GM19468 (cell line): ENCODE measurements at regions not wholly inside any gene's neighbourhood (a gene's known extent, or its start where the extent isn't known, plus 50 kb on each side); places are given as distances from the start of the nearest gene placed in this dataset.

Source experiments
- ATAC-seq: cut with Tn5 transposase; IDR thresholded peaks from one replicate; pipeline ENCODE4 v1.9.1; 2021; ENCODE audit warnings: mild to moderate bottlenecking, moderate library complexity, moderate number of reproducible peaks; ENCODE audit not compliant: unreplicated experiment; ENCODE audit errors: extremely low read depth

GRCh38 chr17:74089380-74089779 is 114.1 kb upstream of the RPL38 start:
- ATAC-seq = no peak

GRCh38 chr17:74089869-74090464 is 113.5 kb upstream of the RPL38 start:
- no peak for ATAC-seq

GRCh38 chr17:74094651-74095050 is 108.8 kb upstream of the RPL38 start:
- no peak for ATAC-seq

- no peak for ATAC-seq
Observed at GRCh38 chr17:74096456-74096855, 107.0 kb upstream of the RPL38 start.

DNA sequence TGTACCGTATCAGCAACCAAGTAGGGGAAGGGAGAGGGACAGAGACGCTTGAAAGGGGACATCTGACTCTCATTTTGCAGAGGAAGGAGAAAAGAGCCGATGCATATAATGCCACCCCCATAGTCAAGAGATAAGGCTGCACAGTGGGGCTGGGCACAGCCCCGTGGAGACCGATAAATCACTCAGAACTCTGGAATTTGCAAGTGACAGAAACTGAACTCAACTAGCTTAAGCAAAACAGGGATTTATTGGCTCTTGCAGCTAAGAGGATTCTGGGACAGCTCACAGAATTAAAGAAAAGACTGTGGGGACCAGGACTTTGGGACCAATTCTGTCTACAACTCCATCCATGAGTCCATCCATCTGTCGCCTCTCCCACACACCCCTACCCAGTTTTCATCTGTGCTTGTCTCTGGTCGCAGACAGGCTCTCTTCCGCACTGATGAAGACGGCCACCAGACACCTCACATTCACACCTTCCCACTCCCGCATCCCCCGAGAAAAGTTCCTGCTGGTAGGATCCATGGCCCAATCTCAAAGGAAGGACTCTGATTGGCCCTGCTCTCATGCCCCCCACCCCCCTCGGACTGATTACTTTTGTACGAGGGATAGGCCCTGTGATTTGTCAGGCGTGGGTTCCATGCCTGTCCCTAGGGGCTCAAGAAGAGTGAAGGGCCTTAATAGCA is 105.9 kb upstream of the RPL38 start:
- ATAC-seq = no peak

GRCh38 chr17:74098136-74099024 is 105.1 kb upstream of the RPL38 start:
- no peak for ATAC-seq

DNA sequence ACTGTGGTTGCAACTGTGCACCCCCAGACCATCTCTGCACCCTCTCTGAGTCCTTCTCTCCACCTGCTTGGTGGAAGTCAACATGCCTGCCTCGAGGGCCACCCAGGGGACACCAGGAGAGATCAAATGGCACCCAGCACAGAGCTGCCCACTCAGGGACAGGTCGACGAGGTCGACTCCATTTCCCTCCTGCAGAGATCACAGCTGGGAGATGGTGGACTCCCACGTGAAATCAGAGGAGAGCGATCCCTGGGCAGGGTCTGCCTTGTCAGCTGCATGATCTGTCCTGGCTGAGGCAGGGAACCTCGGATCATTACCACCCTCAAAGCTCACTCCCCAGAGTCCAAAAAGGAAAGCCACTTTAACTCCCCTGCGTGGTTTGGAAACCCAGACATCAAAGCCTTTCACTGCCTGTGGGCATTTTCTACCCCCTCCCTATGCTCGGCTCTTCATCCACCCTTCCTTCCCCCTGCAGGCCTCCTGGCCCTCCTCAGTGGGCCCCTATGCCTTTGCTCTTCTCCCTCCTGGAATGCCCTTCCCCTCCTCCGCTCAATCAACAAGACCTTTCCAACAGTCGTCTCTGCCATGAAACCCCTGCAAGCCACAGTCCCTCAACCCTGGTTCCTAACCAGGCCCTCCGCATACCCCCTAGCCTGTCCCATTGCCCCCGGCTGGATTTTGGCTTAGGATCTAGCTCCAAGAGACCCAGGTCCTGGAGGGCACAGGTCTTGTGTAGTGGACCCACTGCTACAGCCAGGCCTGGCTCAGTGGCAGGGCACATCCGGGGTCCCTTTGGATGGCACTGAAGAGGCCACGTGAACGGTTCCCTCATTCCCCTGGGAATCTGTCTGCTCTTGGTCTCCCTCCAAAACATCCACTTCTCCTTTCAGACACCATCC is 103.8 kb upstream of the RPL38 start:
- no peak for ATAC-seq

GRCh38 chr17:74104921-74105320 is 98.6 kb upstream of the RPL38 start:
- no peak for ATAC-seq

GRCh38 chr17:74107107-74107506 is 96.4 kb upstream of the RPL38 start:
- ATAC-seq = no peak

- ATAC-seq = no peak
Observed at GRCh38 chr17:74108126-74108705, 95.3 kb upstream of the RPL38 start.

DNA sequence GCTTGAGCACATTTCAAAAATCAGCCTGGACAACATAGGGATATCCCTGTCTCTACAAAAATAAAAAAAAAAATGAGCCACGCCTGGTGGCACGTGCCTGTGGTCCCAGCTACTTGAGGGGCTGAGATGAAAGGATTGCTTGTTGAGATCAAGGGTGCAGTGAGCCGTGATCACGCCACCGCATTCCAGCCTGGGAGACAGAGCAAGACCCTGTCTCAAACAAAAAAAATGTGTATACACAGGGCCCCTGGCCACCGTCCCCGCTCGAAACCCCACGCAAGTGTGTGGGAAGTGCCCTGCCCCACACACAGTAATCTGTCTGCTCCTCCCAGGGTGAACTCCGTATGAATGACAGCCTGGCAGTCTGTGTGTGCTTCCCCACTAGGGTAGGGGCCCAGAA is 93.0 kb upstream of the RPL38 start:
- no peak for ATAC-seq

DNA sequence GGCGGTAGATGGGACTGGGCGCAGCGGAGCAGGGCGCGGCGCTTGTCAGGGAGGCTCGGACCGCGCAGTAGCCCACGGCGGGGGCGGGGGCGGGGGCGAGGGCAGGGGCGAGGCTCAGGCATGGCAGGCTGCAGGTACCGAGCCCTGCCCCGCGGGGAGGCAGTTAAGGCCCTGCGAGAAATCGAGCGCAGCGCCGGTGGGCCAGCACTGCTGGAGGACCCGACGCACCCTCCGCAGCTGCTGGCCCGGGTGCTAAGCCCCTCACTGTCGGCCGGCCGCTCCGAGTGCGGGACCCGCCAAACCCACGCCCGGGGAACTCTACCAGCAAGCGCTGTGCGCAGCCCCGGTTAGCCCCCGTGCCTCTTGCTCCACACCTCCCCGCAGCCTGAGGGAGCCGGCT is 90.2 kb upstream of the RPL38 start:
- ATAC-seq = no peak

- ATAC-seq = no peak
Observed at GRCh38 chr17:74113952-74114351, 89.5 kb upstream of the RPL38 start.

- ATAC-seq = no peak
Observed at GRCh38 chr17:74114881-74115470, 88.5 kb upstream of the RPL38 start.

DNA sequence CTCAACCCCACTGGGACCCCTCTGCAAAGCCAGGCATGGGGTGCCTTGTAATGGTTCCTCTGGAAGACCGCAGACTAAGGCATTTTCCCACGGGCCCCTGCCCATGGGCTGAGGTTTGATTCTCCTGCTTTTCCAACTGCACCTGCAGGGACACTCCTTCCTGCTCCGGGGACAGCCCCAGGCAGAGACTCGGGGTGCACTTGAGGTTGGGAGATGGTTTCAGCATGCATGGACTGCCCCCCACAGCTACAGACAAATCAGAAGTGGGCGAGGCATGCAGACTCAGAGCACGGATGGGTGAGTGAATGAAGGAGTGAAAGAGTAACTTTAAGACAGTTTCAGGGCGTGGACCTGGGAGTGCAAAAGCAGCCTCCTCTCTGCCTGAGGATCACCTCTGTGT is 87.9 kb upstream of the RPL38 start:
- ATAC-seq = no peak

DNA sequence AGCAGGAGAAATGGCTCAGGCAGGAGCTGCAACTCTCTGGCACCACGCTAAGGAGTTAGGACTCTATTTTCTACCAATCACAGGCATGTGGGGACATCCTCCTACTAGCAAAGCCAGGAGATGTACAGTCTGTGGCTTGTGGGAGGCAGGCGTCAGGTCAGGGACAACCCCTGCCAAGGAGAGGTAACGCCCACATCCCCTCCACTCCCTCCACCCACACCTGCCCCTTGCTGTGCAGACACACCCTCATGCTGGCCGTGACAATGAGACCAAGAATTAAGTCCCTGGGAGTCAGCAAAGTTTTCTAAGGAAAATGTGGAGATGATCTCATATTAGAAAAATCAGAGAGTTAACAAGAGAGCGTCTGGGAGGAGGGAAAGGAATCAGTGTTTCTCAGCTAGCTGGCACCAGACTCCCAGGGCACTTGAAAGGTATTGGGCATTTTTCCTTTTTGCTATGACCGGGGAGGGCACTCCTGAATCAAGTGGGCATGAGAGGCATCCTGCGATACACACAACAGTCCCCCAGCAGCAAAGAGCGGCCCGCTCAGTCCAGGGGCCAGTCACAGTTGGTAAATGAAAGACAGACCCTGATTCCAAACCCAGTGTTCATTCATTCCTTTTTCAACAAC is 87.3 kb upstream of the RPL38 start:
- ATAC-seq = no peak

DNA sequence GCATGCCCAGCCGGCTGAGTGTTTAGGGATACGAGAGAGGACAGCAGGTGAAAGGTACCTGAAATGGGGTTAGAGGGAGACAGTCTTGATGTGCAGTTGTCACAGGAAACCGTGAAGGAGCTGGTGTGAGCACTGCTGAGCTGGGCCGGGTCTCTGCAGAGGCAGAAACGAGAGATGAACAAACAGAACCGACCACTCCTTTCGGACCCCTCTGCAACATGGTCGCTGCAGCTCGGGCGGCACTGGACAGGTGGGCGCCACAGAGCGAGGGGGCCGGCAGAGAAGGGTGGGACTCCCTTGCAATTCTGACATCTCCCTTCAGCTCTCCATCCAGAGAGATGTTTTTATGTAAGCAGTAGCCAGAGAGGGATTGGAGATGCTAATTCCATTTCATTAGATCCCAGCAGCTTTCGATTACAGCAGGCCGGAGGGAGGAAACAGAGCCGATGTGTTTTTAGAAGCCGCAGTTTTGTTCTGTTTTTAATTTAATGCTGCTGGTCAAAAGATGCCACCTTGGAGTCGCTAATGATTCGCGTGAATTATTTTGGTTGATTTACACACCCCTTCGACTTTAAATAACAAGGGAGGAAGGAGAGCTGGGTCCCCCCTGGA is 86.3 kb upstream of the RPL38 start:
- ATAC-seq = no peak

DNA sequence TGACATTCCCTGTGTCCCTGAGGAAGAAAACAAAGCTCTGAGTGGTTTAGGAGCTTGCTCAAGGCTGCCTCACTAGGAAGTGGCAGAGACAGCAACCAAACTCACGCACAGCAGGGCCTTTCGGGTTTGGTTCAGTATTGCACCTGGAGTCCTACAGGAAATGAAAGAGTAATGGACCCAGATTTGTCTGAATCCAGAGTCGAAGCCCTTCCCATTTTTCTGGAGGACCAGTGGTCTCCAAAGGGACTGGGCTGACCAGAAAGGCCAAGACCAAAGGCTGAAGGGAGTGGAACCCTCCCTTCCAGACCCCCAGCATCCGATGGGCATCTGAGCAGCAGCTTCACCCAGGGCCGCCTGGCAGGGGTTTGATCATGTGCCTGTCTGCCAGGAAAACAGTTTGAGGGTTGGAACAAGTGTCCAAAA is 85.5 kb upstream of the RPL38 start:
- ATAC-seq = no peak

DNA sequence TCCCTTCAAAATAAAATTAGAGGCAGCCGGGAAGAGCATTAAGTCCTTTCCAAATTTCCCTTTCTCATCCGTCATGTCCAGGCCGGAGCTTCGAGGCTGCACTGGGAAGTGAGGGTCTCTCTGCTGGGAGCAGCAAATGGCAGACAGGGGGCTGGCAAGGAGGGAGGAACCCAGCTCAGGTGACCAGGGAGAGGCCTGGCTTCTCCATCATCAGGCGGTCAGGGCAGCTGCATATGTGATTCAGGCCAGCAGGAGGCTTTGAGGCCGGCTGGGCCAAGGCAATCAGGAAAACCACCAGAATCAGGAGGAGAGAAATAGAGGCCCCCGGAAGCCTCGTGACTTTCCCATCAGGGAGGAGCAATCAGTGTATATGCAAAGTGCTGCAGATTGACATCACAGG is 85.0 kb upstream of the RPL38 start:
- ATAC-seq = no peak
